ENCODE measurements at regions not wholly inside any gene's neighbourhood (a gene's known extent, or its start where the extent isn't known, plus 50 kb on each side); places are given as distances from the start of the nearest gene placed in this dataset.

DNA sequence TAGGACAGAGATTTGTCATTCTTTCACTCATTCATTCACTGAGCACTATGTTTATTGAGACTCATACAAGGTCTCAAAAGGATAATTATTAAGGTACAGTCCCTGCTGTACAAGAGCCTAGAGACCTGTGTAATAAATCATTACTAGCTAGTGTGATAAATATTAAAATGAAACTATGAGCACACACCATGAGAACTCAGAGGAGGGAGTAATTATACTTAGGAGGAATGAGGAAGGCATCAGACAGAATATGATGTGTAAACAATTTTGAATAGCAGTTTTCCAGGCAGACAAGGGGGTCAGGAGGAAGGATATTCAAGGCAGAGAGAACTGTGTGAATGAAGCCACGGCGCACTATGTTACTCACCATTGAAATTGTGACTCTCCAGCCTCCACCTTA lies 300.8 kb upstream of the ISX start:
- Histone ChIP-seq H3K36me3 (ENCODE audit: insufficient read depth, low read length) (no peaks in the 10 kb centered on the region), H3K4me1 (ENCODE audit: insufficient read depth, low read length) (no peaks in the 10 kb centered on the region), H3K4me3 (ENCODE audit: low read length) (no peak overlapping the region), H3K27ac (ENCODE audit: low read depth in 1 of 2, low read length in 2 of 2) (no peak overlapping the region), H3K27me3 (ENCODE audit: control insufficient read depth in 1 of 2, insufficient read depth in 2 of 2, low read length in 2 of 2) (no peaks in the 10 kb centered on the region), H3K9me3 (ENCODE audit: control insufficient read depth in 1 of 2, insufficient read depth in 1 of 2, low read length in 2 of 2) (no peaks in the 10 kb centered on the region)
- DNase-seq (no peak), ATAC-seq (ENCODE audit: poor library complexity) (no peak)
- H3K9me3 Mint-ChIP-seq: no peaks in the 10 kb centered on the region
- peaks cover 11% of the 10 kb centered on the region for H3K27me3 Mint-ChIP-seq
- intact Hi-C loops (cut with DNase I, micrococcal nuclease): no loop called here
- no peaks in the 10 kb centered on the region for H3K36me3 Mint-ChIP-seq (ENCODE audit: low read depth)
- ChIA-PET CTCF (no interaction called here), POLR2A (no interaction called here)
- TF ChIP-seq, protein P1, sequence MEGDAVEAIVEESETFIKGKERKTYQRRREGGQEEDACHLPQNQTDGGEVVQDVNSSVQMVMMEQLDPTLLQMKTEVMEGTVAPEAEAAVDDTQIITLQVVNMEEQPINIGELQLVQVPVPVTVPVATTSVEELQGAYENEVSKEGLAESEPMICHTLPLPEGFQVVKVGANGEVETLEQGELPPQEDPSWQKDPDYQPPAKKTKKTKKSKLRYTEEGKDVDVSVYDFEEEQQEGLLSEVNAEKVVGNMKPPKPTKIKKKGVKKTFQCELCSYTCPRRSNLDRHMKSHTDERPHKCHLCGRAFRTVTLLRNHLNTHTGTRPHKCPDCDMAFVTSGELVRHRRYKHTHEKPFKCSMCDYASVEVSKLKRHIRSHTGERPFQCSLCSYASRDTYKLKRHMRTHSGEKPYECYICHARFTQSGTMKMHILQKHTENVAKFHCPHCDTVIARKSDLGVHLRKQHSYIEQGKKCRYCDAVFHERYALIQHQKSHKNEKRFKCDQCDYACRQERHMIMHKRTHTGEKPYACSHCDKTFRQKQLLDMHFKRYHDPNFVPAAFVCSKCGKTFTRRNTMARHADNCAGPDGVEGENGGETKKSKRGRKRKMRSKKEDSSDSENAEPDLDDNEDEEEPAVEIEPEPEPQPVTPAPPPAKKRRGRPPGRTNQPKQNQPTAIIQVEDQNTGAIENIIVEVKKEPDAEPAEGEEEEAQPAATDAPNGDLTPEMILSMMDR (IDR thresholded peaks at IDR 0.05): no peak
- no peak overlapping the region for H3K27ac Mint-ChIP-seq
- H3K4me1 Mint-ChIP-seq (ENCODE audit: low read depth): no peaks in the 10 kb centered on the region
- H3K4me3 Mint-ChIP-seq: no peak overlapping the region

DNA sequence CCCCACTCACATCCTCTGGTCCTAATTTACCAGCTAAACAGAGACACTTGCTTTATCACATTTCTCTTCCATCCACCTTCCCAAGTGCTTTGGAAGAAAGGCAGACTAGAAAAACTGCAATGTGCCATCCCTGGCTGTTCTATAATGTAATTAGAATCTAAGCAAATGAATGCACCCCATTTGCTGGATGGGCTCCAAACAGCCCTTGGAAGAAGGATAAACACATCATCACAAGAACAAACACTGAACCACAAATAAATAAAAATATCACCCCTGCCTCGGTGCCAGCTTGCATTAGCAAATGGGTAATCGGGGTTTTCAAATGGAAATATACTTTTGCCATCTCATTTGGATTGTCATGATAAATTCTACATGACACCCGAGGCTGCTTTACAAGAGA lies 296.6 kb upstream of the ISX start:
- TF ChIP-seq, protein P1 (IDR thresholded peaks at IDR 0.05): no peak
- Histone ChIP-seq H3K4me3 (ENCODE audit: low read length) (no peak overlapping the region), H3K27ac (ENCODE audit: low read depth in 1 of 2, low read length in 2 of 2) (no peak overlapping the region), H3K36me3 (ENCODE audit: insufficient read depth, low read length) (no peaks in the 10 kb centered on the region), H3K27me3 (ENCODE audit: control insufficient read depth in 1 of 2, insufficient read depth in 2 of 2, low read length in 2 of 2) (no peaks in the 10 kb centered on the region), H3K4me1 (ENCODE audit: insufficient read depth, low read length) (no peaks in the 10 kb centered on the region), H3K9me3 (ENCODE audit: control insufficient read depth in 1 of 2, insufficient read depth in 1 of 2, low read length in 2 of 2) (no peaks in the 10 kb centered on the region)
- H3K27ac Mint-ChIP-seq: no peak overlapping the region
- CTCF ChIA-PET: no interaction called here
- H3K4me3 Mint-ChIP-seq: no peak overlapping the region
- DNase-seq (no peak), ATAC-seq (ENCODE audit: poor library complexity) (no peak)
- H3K36me3 Mint-ChIP-seq (ENCODE audit: low read depth): no peaks in the 10 kb centered on the region
- H3K4me1 Mint-ChIP-seq (ENCODE audit: low read depth): no peaks in the 10 kb centered on the region
- no peaks in the 10 kb centered on the region for H3K27me3 Mint-ChIP-seq
- POLR2A ChIA-PET: no interaction called here
- intact Hi-C loops (cut with DNase I, micrococcal nuclease): no loop called here
- H3K9me3 Mint-ChIP-seq: no peaks in the 10 kb centered on the region

DNA sequence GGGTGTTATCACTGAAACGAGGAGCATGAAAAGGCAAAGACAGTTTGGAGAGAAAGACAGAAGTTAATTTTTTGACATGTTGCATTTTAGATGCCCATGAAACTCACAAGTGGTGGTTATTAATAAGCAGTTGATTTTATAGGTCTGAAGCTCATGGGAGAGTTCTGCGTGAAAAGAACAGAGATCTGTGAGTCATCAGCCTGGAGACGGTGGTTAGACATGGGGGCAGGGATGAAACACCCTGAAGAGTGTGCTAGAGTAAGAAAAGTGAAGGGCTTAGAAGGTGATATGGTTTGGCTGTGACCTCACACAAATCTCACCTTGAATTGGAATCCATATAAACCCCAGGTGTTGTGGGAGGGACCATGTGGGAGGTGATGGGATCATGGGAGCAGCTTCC lies 289.1 kb upstream of the ISX start:
- Mint-ChIP-seq H3K27me3 (no peaks in the 10 kb centered on the region), H3K27ac (no peak overlapping the region), H3K36me3 (ENCODE audit: low read depth) (no peaks in the 10 kb centered on the region), H3K4me3 (no peak overlapping the region), H3K9me3 (peaks cover 14% of the 10 kb centered on the region), H3K4me1 (ENCODE audit: low read depth) (no peaks in the 10 kb centered on the region)
- H3K36me3 ChIP-seq (ENCODE audit: insufficient read depth, low read length): no peaks in the 10 kb centered on the region
- intact Hi-C loops (cut with DNase I, micrococcal nuclease): no loop called here
- H3K9me3 ChIP-seq (ENCODE audit: control insufficient read depth in 1 of 2, insufficient read depth in 1 of 2, low read length in 2 of 2): peaks cover 3 to 6% of the 10 kb centered on the region in 2 experiments
- ChIA-PET POLR2A (no interaction called here), CTCF (no interaction called here)
- no peak overlapping the region for H3K27ac ChIP-seq (ENCODE audit: low read depth in 1 of 2, low read length in 2 of 2)
- DNase-seq (no peak), ATAC-seq (ENCODE audit: poor library complexity) (no peak)
- H3K4me3 ChIP-seq (ENCODE audit: low read length): no peak overlapping the region
- no peaks in the 10 kb centered on the region for H3K27me3 ChIP-seq (ENCODE audit: control insufficient read depth in 1 of 2, insufficient read depth in 2 of 2, low read length in 2 of 2)
- no peaks in the 10 kb centered on the region for H3K4me1 ChIP-seq (ENCODE audit: insufficient read depth, low read length)
- TF ChIP-seq, protein P1 (IDR thresholded peaks at IDR 0.05): no peak
